K562 (cell line): ENCODE measurements at regions not wholly inside any gene's neighbourhood (a gene's known extent, or its start where the extent isn't known, plus 50 kb on each side); places are given as distances from the start of the nearest gene placed in this dataset.

ENCODE experiments used
- ATAC-seq: fragments of 200-7000 bp; cut with Tn5 transposase; 3 replicates; pipeline ENCODE4 v1.9.1; 2020; ENCODE audit warnings: moderate library complexity
- BruUV-seq: library from RNA; stranded (reverse); fragments of 400-500 nt; replicated peaks from 2 replicates; lab custom pipeline; 2021; lab: Mats Ljungman, UMichigan
- CTCF ChIA-PET: fragments of 300-600 bp; formaldehyde crosslinking; extraction: SDS; loops from one replicate; lab custom pipeline; 2021; ENCODE audit warnings: low intra/inter-chr PET ratio; lab: Yijun Ruan, JAX
- POLR2A ChIA-PET: fragments of 300-600, 350-650 bp; sonication (Branson Sonifier 250); formaldehyde crosslinking; extraction: SDS; loops from one replicate; lab custom pipeline; 2021; ENCODE audit warnings: antibody characterized with exemption, inconsistent platforms; lab: Yijun Ruan, JAX
- DNase-seq, 4 experiments: peaks; one replicate each; pipeline versions ENCODE4 v3.0.0 to v3.0.0-alpha.2; 2011 to 2018; ENCODE audit warnings: low spot score in 3 of 4, mixed read lengths in 3 of 4; ENCODE audit errors: extremely low read depth in 1 of 4
- FAIRE-seq: peaks from 2 replicates; lab custom pipeline; 2011; peaks lifted over from hg19 to GRCh38; lab: Jason Lieb, UNC
- H2AFZ ChIP-seq: 2 replicates; pipeline ENCODE4 v1.6.0; 2011; ENCODE audit warnings: low read depth, low read length, control low read depth, inconsistent platforms
- H3K27ac ChIP-seq: fragments of 200-600 bp; 3 replicates; pipeline ENCODE4 v1.8.0; 2011; ENCODE audit warnings: low read depth, mild to moderate bottlenecking, control low read depth, inconsistent platforms, low read length, moderate library complexity, mixed read lengths; ENCODE audit errors: extremely low read depth
- H3K27me3 ChIP-seq, 2 experiments: fragments of 300-600 bp in 1 of 2; 2 replicates in 1 of 2; 3 replicates in 1 of 2; pipeline versions ENCODE4 v1.6.0 to v1.8.0; 2011; ENCODE audit warnings: inconsistent platforms in 2 of 2, low read length in 2 of 2, mild to moderate bottlenecking in 1 of 2, mixed read lengths in 1 of 2, moderate library complexity in 1 of 2; ENCODE audit not compliant: control insufficient read depth in 2 of 2, insufficient read depth in 2 of 2
- H3K36me3 ChIP-seq: fragments of 300-600 bp; 3 replicates; pipeline ENCODE4 v1.8.0; 2011; ENCODE audit warnings: mild to moderate bottlenecking, low read length, inconsistent platforms; ENCODE audit not compliant: control insufficient read depth, insufficient read depth
- H3K4me1 ChIP-seq, 2 experiments: fragments of 200-600 bp in 1 of 2; replicated peaks in 1 of 2; 2 replicates in 1 of 2; 3 replicates in 1 of 2; pipeline versions ENCODE4 v1.5.1 to v1.8.0; 2011; ENCODE audit warnings: inconsistent platforms in 2 of 2, low read length in 2 of 2, mild to moderate bottlenecking in 1 of 2, mixed read lengths in 1 of 2, moderate library complexity in 1 of 2; ENCODE audit not compliant: control insufficient read depth in 2 of 2, insufficient read depth in 2 of 2
- H3K4me2 ChIP-seq: 2 replicates; pipeline ENCODE4 v1.6.1; 2011; ENCODE audit warnings: low read length, control low read depth, inconsistent platforms, mixed read lengths; ENCODE audit not compliant: insufficient read depth
- H3K4me3 ChIP-seq: fragments of 200-600 bp; sonication (generic), shearing (Covaris generic); 2 replicates; pipeline ENCODE4 v1.5.1; 2016; ENCODE audit warnings: control low read depth, inconsistent platforms
- H3K79me2 ChIP-seq: fragments of 200-600 bp; 3 replicates; pipeline ENCODE4 v1.8.0; 2011; ENCODE audit warnings: low read length, inconsistent platforms; ENCODE audit not compliant: control insufficient read depth, insufficient read depth
- H3K9ac ChIP-seq, 2 experiments: 2 replicates each; pipeline versions ENCODE4 v1.6.0 to v1.6.1; 2011; ENCODE audit warnings: low read depth in 2 of 2, low read length in 2 of 2, control low read depth in 1 of 2, inconsistent platforms in 1 of 2, mild to moderate bottlenecking in 1 of 2, mixed read lengths in 1 of 2; ENCODE audit not compliant: insufficient read depth in 1 of 2
- H3K9me1 ChIP-seq: one replicate; pipeline ENCODE4 v1.6.0; 2011; ENCODE audit warnings: inconsistent platforms, mild to moderate bottlenecking, low read length, moderate library complexity; ENCODE audit not compliant: control insufficient read depth, insufficient read depth
- H3K9me3 ChIP-seq: replicated peaks from 2 replicates; pipeline ENCODE4 v1.5.1; 2011; ENCODE audit warnings: low read depth, low read length, inconsistent platforms; ENCODE audit not compliant: control insufficient read depth, insufficient read depth
- H4K20me1 ChIP-seq: replicated peaks from 2 replicates; pipeline ENCODE4 v1.6.1; 2011; ENCODE audit warnings: low read length, inconsistent platforms, mixed read lengths; ENCODE audit not compliant: control insufficient read depth, insufficient read depth
- HDAC3 ChIP-seq: fragments of 450-650 bp; IDR thresholded peaks from 2 replicates; pipeline ENCODE4 v1.6.1; 2018; ENCODE audit warnings: borderline replicate concordance, mild to moderate bottlenecking, moderate library complexity; ENCODE audit not compliant: partially characterized antibody
- KAT7 ChIP-seq: sonication (generic); formaldehyde crosslinking; IDR thresholded peaks from 2 replicates; pipeline ENCODE4 v1.8.0; 2022; ENCODE audit warnings: missing genetic modification reagents, mild to moderate bottlenecking, borderline replicate concordance
- PREB ChIP-seq: sonication (generic); formaldehyde crosslinking; IDR thresholded peaks from 2 replicates; pipeline ENCODE4 v1.8.1; 2023; ENCODE audit warnings: mild to moderate bottlenecking, missing genetic modification reagents
- RNF2 ChIP-seq: sonication (generic); IDR thresholded peaks from 2 replicates; pipeline ENCODE4 v1.6.1; 2016
- SREBF1 ChIP-seq: fragments of 150-350 bp; IDR thresholded peaks from 2 replicates; pipeline ENCODE4 v1.6.1; 2014; ENCODE audit warnings: antibody characterized with exemption, low read depth, low read length, borderline replicate concordance
- ZNF3 ChIP-seq: fragments of 250-450 bp; sonication (Bioruptor Pico); IDR thresholded peaks from 2 replicates; pipeline ENCODE4 v1.5.0; 2021; ENCODE audit warnings: mild to moderate bottlenecking, moderate library complexity
- ZNF586 ChIP-seq: fragments of 450-650 bp; formaldehyde crosslinking; conservative IDR thresholded peaks from 2 replicates; pipeline ENCODE4 v1.4.0; 2020; ENCODE audit warnings: mild to moderate bottlenecking, moderate library complexity
- WGBS: fragments of 100-300 bp; shearing (Covaris generic); methylation state at CpG from one replicate; pipeline ENCODE4 v1.1.6; 2016; ENCODE audit warnings: low coverage, mixed read lengths; ENCODE audit not compliant: insufficient coverage; ENCODE audit errors: missing lambda C conversion rate; 5-methylcytosine and 5-hydroxymethylcytosine counted together
- in situ Hi-C: fragments of 300-500 bp; cut with MboI; formaldehyde crosslinking; loops from 4 replicates; pipeline ENCODE4 v1.15.0; 2018; ENCODE audit warnings: inconsistent platforms, mixed read lengths
- intact Hi-C: fragments of 100-400 bp; cut with micrococcal nuclease; formaldehyde crosslinking; loops from 2 replicates; pipeline ENCODE4 v1.14.2; 2022
- TF ChIP-seq, protein P1 (sequence below): fragments of 450-650 bp; IDR thresholded peaks from one replicate; pipeline ENCODE4 v1.6.1; 2018; ENCODE audit warnings: mild to moderate bottlenecking, moderate library complexity; ENCODE audit not compliant: partially characterized antibody
- TF ChIP-seq, protein P2 (sequence below), 2 experiments: fragments of 450-650 bp in 1 of 2; sonication (generic) in 1 of 2; formaldehyde crosslinking in 1 of 2; IDR thresholded peaks; 2 replicates each; pipeline versions ENCODE4 v1.7.1 to v1.9.0; 2016 to 2022; ENCODE audit warnings: inconsistent platforms in 1 of 2, mild to moderate bottlenecking in 1 of 2, missing genetic modification reagents in 1 of 2
- TF ChIP-seq, protein P3 (sequence below): sonication (generic); formaldehyde crosslinking; IDR thresholded peaks from 2 replicates; pipeline ENCODE4 v1.8.0; 2022; ENCODE audit warnings: mild to moderate bottlenecking, missing genetic modification reagents

DNA sequence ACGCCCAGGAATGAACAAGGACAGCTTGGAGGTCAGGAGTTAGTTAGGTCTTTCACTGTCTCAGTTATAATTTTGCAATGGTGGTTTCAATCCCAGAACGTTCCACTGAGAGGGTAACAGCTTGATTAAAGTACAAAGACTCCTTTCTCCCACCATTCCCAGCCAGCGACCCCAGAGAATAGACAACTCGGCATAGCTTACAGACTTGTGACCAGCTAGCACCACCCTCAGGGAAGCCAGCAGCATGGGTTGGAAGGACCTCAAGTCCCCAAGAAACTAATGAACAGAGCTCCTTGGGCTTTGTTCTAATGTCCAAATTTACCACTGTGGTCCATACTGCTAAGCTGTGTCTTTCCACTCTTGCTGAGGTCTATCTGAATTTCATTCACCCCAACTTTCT, 72.0 kb upstream of the MED14 start:
- ATAC-seq: peak; percentile 33; the same call in 1 of the 3 replicates
- FAIRE-seq: no peak
- Histone ChIP-seq H3K9ac (no peak overlapping the region), H3K9me1 (no peaks in the 10 kb centered on the region), H3K4me1 (peaks cover 4 to 11% of the 10 kb centered on the region in 2 experiments; a peak in 4 of 5 replicates), H2AFZ (peak overlapping the region; percentile 55; the same call in 1 of the 2 replicates), H4K20me1 (no peaks in the 10 kb centered on the region), H3K36me3 (no peaks in the 10 kb centered on the region), H3K9me3 (no peaks in the 10 kb centered on the region), H3K27me3 (no peaks in the 10 kb centered on the region), H3K79me2 (no peaks in the 10 kb centered on the region), H3K4me2 (no peak overlapping the region), H3K27ac (no peak overlapping the region; the same call in 2 of the 3 replicates), H3K4me3 (no peak overlapping the region)
- peak in 1 of 4 experiments; percentile 11 for DNase-seq
- ChIA-PET POLR2A (no interaction called here), CTCF (no interaction called here)
- intact Hi-C loops (loop anchor here (10.0 kb wide), 2 partner anchors 117 to 307 kb away; no protein-coding TSS in a partner anchor), in situ Hi-C loops (no loop called here)
- no TSS peak for BruUV-seq
- TF ChIP-seq, protein P1, sequence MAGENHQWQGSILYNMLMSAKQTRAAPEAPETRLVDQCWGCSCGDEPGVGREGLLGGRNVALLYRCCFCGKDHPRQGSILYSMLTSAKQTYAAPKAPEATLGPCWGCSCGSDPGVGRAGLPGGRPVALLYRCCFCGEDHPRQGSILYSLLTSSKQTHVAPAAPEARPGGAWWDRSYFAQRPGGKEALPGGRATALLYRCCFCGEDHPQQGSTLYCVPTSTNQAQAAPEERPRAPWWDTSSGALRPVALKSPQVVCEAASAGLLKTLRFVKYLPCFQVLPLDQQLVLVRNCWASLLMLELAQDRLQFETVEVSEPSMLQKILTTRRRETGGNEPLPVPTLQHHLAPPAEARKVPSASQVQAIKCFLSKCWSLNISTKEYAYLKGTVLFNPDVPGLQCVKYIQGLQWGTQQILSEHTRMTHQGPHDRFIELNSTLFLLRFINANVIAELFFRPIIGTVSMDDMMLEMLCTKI: no peak
- no peak for TF ChIP-seq SREBF1
- no peak for TF ChIP-seq HDAC3
- TF ChIP-seq PREB (CRISPR knock-in tag): no peak
- no peak for TF ChIP-seq KAT7 (CRISPR knock-in tag)
- TF ChIP-seq, protein P2, sequence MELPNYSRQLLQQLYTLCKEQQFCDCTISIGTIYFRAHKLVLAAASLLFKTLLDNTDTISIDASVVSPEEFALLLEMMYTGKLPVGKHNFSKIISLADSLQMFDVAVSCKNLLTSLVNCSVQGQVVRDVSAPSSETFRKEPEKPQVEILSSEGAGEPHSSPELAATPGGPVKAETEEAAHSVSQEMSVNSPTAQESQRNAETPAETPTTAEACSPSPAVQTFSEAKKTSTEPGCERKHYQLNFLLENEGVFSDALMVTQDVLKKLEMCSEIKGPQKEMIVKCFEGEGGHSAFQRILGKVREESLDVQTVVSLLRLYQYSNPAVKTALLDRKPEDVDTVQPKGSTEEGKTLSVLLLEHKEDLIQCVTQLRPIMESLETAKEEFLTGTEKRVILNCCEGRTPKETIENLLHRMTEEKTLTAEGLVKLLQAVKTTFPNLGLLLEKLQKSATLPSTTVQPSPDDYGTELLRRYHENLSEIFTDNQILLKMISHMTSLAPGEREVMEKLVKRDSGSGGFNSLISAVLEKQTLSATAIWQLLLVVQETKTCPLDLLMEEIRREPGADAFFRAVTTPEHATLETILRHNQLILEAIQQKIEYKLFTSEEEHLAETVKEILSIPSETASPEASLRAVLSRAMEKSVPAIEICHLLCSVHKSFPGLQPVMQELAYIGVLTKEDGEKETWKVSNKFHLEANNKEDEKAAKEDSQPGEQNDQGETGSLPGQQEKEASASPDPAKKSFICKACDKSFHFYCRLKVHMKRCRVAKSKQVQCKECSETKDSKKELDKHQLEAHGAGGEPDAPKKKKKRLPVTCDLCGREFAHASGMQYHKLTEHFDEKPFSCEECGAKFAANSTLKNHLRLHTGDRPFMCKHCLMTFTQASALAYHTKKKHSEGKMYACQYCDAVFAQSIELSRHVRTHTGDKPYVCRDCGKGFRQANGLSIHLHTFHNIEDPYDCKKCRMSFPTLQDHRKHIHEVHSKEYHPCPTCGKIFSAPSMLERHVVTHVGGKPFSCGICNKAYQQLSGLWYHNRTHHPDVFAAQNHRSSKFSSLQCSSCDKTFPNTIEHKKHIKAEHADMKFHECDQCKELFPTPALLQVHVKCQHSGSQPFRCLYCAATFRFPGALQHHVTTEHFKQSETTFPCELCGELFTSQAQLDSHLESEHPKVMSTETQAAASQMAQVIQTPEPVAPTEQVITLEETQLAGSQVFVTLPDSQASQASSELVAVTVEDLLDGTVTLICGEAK (IDR thresholded peaks at IDR 0.05): no peak
- TF ChIP-seq, protein P2 (CRISPR knock-in tag; IDR thresholded peaks at IDR 0.05): no peak
- TF ChIP-seq, protein P3, sequence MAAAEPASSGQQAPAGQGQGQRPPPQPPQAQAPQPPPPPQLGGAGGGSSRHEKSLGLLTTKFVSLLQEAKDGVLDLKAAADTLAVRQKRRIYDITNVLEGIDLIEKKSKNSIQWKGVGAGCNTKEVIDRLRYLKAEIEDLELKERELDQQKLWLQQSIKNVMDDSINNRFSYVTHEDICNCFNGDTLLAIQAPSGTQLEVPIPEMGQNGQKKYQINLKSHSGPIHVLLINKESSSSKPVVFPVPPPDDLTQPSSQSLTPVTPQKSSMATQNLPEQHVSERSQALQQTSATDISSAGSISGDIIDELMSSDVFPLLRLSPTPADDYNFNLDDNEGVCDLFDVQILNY (CRISPR knock-in tag): no peak
- no peak for TF ChIP-seq RNF2
- TF ChIP-seq ZNF3 (CRISPR knock-in tag): no peak
- no peak for TF ChIP-seq ZNF586
- 20% methylated on average over 2 of the region's 4 CpGs for WGBS
